GM18508 (cell line): ENCODE measurements at regions not wholly inside any gene's neighbourhood (a gene's known extent, or its start where the extent isn't known, plus 50 kb on each side); places are given as distances from the start of the nearest gene placed in this dataset.

ENCODE experiments used
- ATAC-seq: cut with Tn5 transposase; IDR thresholded peaks from one replicate; pipeline ENCODE4 v1.9.1; 2021; ENCODE audit warnings: moderate number of reproducible peaks; ENCODE audit not compliant: insufficient read depth, unreplicated experiment

DNA sequence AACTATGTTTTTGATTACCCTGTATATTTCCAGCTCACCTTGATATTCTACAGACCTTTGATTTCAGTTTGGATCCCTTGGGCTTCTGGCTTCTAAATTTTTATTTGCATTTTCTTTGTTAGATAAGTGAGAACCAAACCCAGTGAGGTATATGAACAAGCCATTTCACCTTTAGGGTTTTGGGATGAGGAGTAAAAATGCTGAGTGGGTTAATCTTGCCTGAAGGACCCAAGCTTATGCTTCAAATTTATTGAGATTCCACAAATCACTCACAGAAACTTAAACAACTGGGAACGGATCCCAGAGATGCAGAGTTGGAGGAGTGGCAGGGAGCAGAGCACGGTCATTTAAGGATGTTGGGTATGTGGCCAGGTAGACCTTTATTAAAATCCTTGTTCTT lies 263.3 kb upstream of the BMP2 start:
- ATAC-seq, result no peak

DNA sequence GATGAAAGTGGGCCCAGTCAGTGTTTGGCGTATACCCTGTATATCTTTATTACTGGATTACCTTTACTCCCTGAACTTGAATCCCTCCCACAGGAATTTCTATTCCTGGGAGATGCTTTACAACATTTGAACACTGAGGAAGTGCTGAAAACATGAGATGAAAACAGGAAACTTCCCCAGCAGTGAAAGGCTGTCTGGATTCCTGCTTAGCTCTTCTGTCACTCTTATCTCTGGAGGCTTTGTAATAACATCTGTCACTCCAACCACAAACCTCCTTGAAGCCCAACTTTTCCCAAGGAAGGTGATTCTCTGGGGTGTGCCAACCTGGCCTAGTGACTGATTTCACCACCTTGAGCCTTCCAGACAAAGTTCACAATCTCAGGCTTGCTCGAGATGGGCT lies 264.5 kb upstream of the BMP2 start:
- ATAC-seq, result no peak

DNA sequence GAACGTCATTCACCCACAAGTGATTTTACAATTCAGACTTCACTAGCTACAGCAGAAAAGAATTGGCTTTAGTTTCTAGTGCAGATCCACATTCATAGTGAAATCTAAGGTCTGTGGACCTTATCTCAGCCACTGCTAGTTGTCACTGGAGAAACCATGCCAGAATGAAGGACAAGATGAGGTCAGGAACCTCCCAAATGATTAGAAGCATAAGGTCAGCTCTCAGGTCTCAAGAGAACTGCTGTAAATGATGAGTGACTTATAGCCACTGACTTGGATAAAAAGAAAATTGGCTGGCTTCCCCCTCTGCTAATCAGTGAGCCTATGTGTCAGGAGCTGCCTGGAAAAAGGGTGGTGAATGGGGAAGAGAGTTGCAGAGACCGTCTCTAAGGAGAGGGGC lies 265.3 kb upstream of the BMP2 start:
- no peak for ATAC-seq

DNA sequence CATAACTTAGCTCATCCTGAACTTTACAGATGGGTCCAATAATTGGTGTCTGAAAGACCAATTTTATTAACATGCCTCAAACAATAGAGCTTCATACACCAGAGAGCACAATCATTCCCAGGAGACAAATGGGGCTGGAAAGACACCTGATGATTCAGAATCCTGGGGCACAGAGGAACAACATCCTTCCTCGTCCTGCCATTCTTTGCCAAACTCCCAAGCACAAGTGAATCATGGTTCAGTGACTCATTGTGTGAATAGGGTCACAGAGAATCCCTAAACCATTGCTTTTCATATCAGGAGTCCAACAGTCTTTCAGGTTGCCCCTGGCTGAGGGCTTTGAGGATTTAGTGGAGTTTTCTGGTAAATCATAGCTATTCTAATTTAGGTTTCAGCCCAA lies 266.4 kb upstream of the BMP2 start:
- ATAC-seq, result no peak

DNA sequence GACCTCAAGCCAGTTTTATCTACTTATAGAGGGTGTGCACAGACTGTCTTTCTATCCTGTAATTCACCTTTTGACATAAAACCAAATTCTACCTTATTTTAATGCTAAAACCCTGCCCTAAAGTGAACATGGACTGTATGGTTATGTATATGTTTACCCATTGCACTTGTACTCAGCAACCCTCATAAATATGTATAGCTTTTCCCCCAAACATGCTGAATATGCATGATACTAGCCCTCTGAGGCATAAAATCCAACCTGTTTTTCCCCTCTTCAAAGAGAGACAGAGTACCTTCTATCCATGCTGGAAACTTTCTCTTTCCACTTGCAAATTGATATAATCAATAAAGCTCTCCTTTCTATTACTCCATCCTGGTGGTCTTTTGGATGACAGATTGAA lies 267.9 kb upstream of the BMP2 start:
- no peak for ATAC-seq

DNA sequence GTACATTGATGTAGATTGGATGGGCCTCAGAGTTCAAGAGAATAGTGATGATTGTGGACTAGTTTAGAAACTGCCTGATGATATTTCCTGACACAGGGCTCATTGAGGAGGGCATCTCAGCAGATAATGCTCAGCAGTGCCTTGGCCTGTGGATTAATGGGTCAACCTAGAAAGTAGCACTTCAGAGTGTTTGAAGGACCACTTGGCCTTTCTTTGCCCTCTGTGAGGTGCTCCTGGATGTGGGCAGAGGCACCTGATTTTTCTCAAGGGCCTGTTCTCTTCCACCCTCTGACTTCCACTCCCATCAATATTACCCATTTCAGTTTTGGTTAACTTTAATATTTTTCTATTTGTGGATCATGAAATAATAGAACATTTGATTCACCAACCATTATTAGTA lies 270.6 kb upstream of the BMP2 start:
- no peak for ATAC-seq

DNA sequence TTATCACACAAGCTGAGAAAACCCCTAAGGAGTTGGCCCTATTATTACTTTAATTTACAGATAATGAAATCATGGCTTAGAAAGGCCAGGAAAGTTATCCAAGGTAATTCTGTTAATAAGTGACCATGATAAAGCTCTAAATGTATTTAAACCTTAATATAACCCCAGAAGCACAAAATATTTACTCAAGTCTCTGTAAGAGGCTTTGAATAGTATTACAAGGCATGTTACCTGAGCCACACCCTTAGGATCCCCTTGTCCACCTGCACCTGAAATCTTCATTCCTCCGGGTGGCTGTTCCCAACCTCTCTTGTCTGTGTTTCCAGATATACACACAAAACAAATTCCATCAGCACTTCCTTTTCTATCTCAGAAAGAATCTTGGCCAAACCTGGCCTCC lies 271.6 kb upstream of the BMP2 start:
- no peak for ATAC-seq

DNA sequence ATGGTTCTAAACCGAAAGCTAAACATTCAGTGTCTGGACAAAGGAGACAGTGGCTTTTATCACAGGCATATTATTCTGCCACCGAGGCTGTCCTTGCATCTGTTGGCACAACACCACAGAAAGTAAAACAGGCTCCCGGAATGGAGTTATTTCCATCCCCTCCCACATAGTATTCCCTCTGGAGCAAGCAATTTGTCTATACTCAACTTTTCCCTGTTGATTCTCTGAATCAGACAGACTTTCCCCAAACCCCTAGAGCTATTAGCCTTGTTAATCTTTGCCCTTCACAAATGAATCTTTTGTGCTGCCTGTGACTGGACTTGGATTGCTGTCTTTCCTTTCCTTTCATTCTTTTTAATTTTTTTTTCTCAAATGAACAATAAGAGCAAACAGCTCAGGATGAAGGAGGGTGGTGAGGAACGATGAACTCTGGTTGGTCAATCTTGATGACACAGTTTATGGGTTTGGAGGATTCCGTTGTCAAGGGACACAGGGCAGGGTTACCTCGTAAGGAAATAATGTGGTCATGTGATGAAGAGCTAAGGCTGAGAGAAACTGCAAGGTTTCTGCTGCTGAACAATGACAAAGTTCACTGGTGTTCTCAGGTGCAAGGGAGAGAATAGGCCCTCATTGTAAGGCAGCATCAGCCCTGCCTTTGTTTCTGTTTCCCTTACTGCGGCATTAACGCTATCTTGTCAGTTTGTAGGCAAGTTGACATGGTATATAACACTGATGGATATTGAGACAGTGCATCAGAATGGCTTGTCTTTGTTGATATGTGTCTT lies 275.0 kb upstream of the BMP2 start:
- ATAC-seq, result no peak

DNA sequence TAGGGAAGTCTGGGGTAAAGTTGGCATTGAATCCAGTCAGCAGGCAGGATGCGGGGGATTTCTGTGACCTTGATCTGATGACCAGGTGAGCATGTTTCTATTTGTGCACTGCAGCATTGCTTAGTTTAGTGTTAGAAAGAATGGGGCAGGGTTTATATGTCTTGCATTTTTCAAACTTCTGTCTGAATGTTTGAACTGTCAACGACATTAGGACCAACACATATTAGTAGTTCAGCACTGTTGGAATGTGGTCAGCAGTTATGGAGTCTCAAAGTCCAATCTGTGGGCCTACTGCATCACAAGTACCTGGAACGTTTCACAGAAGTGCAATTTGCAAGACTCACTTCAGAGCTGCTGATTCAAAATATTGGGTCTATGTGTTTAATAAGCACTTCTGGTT lies 276.6 kb upstream of the BMP2 start:
- no peak for ATAC-seq

DNA sequence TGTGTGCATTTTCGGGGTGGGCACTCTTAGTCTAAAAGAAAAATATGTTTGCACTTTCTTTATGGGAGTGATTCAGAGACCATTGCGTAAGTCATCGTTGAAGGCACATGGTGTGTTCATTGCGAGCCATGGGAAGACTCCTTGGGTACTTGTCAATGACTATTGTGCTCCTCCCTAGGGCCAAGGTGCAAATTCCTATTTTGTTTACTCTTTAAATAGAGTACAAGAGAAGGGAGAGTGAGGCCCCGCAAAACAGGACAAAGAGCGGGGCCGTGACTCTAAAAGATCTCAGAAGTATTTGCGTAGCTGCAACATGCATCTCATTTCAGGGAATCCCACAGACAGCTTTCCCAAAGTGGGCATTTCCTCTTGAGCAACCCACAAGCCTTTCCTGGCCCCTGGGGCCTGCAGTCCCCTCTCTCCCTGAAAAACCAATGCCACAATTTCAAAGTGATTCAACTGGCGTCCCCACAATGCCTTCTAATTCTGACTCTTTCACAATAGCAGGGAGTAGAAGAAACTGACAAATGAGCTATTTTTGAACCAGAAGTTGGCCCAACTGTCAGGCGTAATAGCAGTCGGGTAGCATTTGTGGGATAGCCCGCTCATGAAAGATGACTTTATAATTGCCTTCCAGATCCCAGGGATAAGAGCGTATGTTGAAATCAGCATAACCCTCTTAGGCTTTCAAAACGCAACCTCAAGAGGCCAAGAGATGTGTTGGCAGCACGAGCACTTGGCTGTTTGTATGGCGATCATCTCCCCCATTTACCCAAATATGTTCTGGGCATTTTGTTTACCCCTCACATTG lies 277.9 kb upstream of the BMP2 start:
- ATAC-seq, result no peak

DNA sequence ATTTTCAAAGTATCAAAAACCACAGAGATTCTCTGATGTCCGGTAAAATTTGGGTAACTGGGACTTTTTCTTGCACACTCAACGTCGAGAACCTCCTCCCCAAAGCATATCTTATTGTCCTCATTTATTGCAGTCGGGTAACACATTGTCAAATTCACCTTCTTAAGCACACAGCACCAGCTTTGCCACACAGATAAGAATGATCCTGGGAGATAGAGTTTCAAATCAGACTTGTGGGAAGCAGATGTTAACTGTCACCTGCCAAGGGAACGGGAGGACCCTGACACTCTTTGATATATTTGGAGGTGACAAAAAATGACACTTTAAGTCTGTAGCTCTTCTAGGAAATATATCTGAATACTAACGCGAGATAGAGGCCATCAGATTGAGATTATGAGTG lies 282.1 kb upstream of the BMP2 start:
- ATAC-seq, result no peak

DNA sequence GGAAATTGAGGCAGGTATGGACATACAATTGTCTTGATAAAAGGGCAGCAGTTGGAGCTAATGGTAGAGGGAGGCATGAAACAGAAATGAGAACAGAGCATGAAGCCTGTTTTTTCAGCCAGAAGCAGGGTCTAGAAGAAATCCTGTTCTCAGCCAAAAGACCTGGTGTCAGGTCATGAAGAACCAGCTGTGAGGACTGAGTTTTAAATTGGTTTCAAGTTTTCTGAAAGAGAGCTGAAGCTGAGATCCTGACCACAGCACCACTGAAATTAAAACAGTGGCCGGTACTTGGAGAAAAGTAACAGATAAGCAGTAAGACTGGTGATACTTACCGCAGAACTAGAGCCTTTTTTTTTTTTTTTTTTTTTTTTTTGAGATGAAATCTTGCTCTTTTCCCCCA lies 283.8 kb upstream of the BMP2 start:
- no peak for ATAC-seq

DNA sequence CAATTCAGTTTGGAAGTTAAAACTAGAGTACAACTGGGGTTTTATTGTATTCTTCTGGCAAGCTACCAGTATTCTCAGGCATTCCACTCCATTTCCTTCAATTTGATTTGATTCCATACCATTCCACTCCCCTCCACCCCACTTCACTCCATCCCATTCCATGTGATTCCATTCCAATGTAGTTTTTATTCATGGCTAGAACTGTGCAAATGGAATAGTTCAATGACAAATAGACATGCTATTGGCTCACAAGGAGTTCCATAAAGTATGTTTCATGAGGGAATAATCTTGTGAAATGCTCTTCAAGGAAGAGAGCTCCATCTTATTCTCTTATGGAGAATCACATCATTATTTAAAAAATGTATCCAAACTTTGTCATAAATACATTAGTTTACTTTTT lies 285.0 kb upstream of the BMP2 start:
- ATAC-seq, result no peak

DNA sequence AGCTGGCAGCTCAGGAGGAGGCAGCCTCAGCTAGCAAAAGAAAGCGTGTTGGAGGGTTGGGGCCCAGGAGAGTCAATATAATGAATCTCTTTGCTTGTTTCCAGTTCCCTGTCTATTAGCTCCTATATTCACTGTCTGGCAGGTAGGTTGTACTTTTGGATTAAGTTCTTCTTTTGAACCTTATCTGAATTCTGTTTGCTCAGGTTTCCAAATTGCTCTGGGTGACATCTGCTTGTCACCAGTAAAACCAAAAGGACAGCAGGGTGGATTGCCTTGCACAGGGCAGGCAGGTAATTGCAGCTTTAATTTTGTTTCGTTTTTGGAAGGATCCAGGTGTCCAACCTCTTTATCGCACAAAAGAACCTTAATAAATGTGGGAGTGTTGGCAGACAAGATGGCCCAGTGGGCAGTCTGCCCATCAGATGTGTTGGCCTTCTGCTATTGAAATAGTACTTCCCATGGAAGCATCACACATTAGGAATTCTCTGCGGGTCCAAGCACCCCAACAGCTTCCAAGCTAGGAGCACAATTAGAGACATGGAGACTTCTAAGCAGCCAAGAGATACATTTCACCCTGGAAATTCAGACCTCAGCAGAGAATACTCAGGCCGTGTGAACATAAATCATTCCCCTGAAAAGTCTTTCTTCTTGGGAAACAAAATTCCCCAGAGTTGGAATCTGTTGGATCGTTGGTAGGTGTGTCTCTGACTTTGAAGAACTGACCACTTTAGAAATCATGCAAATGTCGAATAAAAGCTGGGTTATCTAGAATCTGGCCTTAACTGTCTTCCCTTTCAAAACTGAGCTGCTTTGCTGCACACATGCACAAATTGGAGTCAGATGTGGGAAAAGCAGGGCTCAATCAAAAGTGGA lies 286.9 kb upstream of the BMP2 start:
- no peak for ATAC-seq

DNA sequence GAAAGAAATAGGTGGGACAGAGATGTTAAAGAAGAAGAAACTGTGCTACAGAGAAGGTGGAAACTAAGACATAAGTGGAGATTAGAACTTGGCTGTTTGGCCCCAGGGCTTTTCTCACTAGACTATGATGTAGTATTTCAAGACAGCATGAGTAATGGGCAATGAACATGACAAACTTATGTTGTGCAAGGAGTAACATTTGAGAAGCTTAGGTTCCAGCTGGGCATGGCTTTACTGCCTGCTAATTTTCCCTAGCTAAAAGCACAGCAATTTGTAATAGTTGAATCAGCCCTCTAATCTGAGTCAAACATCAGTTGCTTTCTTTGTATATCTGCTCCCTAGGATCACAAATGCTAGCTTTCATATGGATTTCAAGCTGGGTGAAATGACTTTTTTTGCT lies 294.3 kb upstream of the BMP2 start:
- no peak for ATAC-seq

DNA sequence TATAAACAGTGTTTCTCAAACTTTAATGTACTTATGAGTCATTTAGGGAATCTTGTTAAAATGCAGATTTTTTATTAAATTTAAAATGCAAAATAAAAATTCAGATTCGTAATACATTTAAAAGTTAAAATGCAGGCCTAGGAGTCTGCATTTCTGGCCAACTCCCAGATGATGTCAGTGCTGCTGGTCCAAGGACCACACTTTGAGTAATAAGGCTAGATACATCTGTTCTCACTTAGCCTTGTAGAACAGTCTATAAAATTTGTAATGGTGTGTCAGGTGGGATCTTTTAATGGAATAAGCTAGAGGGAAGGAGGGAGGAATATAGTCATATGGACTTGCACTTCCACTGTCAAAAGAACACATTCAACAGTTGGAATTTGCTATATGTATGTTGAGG lies 295.6 kb upstream of the BMP2 start:
- no peak for ATAC-seq

DNA sequence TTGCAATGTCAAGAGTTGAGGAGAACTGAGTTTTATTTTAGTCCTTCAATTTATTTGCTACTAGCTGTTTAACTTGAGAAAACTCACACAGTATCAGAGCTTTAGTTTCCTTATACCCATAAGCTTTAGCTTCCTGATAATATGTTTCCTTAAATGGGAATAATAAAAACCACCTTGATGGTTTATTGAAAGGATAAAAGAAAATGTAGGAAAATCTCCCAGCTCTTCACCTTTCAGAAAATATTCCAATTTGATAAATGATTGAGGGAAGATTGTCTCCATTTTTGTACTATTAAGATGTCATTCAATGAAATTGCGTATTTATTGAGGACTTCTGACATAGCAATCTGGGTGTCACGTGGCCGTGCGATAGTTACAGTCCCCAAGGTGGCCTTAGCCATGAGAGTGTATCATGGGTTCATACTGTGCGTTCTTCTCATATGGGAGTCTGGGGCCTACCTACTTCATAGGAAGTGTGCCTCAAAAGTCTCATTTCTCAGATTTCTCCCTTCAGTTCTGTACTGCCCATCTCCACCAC lies 296.3 kb upstream of the BMP2 start:
- no peak for ATAC-seq

DNA sequence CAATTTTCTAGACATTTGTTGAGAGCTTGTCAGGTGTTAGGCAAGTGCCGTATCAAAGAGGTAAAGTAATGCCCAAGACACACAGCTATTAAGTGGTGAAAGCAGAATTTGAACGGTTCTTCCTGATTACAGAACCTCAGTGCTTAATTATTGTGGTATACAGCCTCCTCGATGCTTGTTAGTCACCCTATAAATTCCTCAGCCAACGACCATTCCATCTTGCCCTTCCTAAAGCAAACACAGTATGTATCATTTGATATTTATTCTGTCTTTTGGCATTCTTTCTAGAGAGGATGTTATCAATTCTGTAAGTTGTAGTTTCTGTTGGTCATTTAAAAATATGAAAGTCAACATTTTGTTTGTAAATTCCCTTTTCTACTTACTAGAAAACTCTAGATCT lies 297.8 kb upstream of the BMP2 start:
- no peak for ATAC-seq

DNA sequence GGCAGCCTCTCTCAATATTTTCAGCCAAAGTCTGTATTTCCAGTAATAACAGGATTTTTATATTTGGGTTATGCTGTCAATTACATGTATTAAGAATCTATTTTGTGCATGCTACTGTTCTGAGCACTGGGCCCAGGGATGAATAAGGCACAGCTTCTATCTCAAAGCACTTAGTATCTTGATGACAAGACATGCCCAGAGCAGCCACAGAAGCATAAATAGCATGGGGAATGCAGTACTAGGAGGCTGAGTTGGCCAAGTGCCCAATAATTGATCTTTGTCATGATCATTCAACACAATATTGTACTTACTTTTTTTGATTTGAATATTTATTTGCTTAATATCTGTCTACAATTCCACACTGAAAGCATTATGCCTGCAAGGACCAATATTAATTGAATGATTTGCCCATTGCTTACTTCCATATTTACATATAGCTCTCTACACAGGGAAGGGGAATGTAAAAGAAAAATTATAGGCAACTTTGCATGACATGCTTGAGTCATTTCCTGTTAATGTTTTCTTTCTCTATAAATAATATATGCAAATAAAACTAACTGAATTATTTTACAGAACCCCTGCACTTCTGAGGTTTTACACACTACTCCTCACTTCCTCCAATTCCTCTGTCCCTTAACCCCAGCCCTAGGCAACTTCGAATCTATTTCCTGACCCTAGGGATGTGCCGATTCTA lies 298.9 kb upstream of the BMP2 start:
- no peak for ATAC-seq

DNA sequence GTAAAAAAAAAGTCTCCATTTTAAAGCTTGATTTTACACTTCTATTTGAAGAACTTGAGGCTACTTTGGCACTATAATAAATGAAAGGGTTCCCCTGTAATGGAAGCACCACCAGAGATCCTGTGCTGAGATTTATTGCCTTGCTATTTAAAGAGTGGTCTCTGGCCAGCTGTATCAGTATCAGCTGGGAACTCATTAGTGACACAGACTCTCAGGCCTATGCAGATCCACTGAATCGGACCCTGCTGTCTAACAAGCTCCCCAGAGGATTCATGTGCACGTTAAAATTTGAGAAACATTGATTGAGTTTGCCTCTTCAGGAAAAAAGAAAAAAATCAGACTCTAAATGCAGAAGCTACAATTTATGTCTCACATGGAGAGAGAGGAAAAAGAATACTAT lies 299.9 kb upstream of the BMP2 start:
- ATAC-seq, result no peak
